H1 (cell line): ENCODE measurements at regions not wholly inside any gene's neighbourhood (a gene's known extent, or its start where the extent isn't known, plus 50 kb on each side); places are given as distances from the start of the nearest gene placed in this dataset.

ENCODE experiments used
- SAP30 ChIP-seq: fragments of 300-600 bp; sonication (generic); IDR thresholded peaks from 2 replicates; pipeline ENCODE4 v1.7.1; 2012; ENCODE audit warnings: low read length, moderate library complexity, mild to moderate bottlenecking, inconsistent platforms; ENCODE audit not compliant: insufficient read depth, insufficient replicate concordance

DNA sequence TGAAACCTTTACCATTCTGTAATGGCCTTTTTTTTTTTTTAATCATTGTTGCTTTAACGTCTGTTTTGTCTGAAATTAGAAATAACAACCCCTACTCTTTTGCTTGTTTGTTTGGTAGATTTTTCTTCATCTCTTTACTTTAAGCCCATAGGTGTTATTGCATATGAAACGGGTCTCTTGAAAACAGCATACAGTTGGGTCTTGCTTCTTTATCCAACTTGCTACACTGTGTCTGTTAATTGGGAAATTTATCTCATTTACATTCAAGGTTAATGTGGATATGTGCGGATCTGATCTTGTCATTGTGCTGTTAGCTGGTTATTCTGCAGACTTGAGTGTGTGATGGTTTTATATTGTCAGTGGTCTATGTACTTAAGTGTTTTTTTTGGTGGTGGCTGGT, 78.9 kb upstream of the COP1 start (continued):
- TF ChIP-seq SAP30 = no peak
